Daoy (cell line): ENCODE measurements at regions not wholly inside any gene's neighbourhood (a gene's known extent, or its start where the extent isn't known, plus 50 kb on each side); places are given as distances from the start of the nearest gene placed in this dataset.
"Not testable (repeated sequence)": the region's sequence is repeated elsewhere in the genome, so short reads cannot be mapped to it uniquely, and the experiment has no call there.

Source experiments
- DNase-seq: peaks from one replicate; pipeline ENCODE4 v3.0.0-alpha.2; 2015; ENCODE audit warnings: low read depth

DNA sequence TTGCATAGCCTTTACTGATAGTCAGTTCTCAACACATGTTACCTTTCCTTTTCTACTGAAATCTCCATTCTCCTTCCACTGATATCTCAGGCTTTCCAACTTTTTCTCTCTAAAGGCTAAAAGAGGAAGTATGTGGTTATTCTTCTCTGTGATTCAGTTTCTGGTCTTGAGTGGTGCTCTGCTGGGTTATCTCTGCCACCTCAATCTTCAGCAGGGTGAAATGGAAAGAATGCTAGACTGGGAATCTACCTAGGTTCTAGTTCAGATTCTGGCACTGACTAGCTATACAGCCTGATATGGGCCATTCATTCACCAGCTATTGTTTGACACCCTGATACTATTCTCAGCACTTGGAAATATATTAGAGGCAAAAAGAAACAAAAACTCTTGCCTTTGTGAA lies 124.9 kb upstream of the GRIA1 start:
- no peak for DNase-seq

DNA sequence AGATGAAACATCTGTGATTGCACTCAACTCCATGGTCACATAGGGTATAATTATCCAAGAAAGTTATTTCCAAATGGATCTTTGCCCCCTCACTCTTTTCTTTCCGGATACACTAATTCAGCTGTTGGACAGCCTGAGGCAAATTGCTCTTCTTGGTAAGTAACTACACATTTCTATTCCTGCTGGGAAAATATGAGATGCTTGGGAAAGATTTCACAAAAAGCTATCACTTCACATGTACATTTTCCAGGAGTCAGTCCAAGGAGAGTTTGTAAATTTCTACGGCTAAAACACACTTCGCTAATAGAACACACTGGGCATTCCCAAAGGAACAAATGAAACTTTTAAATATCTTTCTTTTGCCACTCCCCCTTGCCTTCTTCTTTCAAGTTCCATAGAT lies 123.0 kb upstream of the GRIA1 start:
- DNase-seq: no peak

DNA sequence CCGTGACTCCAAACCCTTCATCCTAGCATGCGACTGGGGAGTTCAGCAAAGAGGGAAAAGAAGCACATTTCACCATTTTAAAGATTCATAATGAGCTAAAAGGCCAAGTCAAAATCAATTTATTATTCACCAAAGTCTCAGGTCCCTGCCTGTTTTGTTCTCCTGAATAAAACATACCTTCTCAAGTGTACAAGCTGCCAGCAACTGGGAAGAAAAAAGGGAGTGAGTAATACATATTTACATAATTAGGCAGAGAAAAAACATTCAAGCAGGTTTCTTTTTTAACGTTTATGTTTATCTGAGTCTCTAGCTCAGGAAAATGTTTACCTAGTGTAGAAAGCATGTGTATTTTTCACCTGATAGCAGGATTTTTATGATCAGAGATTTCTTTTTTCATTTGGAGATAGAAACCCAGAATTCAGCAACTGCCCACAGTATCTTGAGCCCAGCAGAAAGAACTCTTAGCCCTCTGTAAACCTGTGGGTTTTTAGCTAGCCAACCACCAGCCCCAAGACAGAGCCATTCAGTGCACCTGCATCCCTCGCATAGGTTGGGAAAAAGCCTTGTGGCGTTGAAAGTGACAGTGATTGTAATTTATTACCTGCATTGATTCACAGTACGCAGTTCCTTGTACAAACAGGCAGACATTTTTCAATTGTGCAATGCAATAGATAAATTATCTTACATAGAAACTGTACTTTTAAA lies 117.9 kb upstream of the GRIA1 start:
- DNase-seq: no peak

DNA sequence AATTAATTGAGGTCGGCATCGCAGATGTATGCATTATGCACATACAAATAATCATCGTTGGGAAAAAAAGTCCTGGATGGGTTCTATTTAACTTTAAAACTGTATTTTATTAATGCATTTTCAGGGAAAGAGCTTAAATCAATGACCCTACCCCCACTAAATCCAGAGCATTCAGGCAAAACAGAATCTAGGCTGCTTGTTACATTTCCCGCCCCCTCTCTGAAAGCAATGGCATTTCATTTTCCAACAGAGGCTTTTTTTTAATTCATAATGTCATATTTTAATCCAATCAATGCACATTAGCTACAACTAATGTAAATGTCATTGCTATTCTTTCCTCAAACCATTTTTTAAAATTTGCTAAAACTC lies 117.4 kb upstream of the GRIA1 start:
- no peak for DNase-seq

GRCh38 chr5:153381630-153382029 lies 108.8 kb upstream of the GRIA1 start:
- not testable (repeated sequence) for DNase-seq

DNA sequence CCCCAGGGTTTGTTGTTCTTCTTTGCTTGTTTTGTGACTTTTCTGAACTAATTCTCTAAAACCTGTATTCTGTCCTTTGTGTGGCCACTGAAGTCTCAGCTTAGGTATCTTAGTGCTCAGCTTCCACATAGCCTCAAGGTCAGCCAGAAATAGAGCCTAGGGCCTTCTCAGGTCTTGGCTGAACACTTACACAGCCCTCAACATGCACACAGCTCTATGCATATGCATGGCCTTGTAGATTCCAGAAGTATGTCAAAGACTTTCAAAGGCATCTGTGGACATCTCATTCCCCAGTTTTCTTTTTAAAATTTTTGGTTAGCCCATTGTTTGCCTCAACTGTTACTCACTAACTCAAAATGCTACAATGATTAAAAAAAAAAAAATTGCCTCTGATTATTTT lies 99.9 kb upstream of the GRIA1 start:
- DNase-seq: no peak

DNA sequence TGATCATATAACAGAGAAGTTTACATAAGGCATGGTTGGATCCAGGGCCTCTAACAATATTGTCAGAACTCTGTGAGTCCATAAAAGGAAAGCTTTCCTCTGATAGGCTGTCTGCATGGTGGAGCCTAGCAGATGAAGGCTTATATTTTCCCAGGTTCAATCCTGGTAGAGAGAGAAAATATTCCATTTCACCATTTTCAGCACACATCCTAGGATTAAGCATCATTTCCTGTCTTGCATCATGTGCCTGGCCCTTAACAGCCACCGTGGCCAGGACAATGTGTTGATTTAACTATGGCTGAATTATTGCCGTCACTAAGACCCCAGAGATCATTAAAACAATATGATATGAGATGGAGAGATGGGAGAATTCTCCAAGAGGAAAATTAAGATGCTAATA lies 90.9 kb upstream of the GRIA1 start:
- no peak for DNase-seq

DNA sequence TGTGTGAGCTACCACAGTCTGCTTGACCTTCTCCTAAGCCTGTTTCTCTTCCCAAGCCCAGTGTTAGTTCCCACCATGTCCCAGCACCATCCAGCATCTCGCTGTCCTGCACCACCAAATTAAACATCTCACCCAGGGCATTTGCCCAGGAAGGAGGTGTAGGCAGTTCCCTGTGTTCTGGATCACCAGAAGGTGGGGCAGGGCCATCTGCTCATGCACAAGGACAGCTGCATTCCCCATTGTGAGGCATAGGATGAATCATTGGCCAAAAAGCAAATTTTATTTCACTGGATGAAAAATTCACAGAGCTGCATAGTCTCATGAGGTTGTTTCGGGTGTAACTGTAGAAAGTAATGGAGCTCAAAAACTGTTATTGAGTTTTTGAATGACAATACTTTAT lies 89.5 kb upstream of the GRIA1 start:
- DNase-seq: no peak

DNA sequence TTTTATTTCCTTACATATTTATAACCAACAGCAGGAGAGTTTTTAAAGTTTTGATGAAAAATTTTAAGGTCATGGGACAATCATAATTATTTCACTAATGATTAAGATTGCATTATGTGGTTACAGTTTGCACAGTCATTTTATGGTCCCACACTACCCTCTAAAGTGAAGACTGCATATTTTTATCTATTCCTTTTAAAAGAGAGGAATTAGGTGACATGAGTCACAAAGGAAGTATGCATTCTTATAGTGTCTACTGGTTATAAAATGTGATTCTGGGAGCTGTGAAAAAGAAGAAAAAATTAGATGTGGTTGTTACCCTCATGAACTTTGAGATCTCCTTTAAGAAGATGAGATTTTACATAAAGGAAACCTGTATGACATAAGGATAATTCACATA lies 87.9 kb upstream of the GRIA1 start:
- DNase-seq: no peak

- no peak for DNase-seq
These were observed 87.0 kb upstream of the GRIA1 start for GRCh38 chr5:153403470-153403869.

DNA sequence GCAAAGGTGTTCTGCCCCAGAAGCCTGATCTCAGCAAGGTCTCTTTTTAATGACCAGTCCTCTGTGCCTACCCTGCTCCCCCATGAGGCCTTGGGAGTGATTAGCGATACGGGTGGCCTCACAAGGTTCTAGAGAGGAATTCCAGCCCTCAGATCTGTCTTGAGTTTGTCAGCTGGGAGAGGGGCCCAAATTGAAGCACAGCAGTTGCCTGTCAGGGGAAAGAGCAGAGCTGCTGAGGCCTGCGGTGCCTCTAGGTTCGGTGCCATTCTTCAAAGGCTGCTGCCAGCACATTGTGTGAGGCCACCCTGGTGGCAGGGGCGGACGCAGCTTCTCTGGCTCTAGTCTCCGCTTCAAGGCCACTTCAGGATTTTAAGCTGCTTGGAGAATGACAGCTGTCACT lies 85.7 kb upstream of the GRIA1 start:
- DNase-seq: no peak

- no peak for DNase-seq
These were observed 68.8 kb upstream of the GRIA1 start for GRCh38 chr5:153421676-153422075.

GRCh38 chr5:153425914-153426313 lies 64.6 kb upstream of the GRIA1 start:
- DNase-seq: no peak

DNA sequence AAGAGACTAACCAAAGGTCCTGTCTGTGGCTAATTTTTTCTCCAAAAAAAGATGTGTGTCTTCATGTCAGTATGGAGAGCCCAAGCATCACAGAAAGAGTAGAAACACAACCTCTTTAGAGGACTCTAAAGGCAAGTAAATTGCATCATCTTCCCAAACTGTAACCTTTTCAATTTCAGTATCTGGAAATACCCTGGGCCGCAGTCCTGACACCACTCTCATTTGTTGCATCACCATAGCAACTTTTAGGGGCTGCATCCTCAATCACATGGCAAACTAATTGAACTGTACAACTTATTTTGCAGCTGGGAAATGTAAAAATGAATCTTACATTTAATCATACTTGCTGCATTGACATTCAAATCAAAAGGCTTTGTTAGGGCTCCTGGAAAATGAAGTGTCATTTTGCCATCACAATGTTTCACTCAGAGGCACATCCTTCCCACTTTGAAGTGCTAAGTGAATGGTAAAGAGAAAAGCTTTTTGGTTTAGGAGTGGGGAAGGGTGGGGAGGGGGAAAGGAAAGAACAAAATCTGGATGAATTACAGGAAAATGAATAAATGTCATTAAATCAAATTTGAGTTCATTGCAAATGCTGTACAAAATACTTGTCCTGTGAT lies 60.6 kb upstream of the GRIA1 start:
- no peak for DNase-seq

DNA sequence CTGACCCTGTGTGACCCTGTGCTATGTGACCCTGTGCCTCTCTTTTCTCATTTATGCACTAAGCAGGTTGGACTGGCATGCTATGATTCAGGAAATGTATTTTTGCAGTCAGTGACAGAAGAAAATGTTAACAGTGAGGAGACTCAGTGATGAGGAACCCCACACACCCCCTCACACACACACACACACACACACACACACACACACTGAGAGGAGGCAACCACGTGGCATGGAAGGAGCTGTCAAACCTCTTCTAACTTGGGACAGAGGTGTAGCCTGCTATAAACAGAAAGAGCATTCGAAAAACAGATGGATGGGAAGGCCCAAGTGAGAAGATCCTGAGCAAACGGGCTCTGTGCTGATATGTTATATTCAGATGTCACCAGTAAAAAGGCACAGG lies 57.9 kb upstream of the GRIA1 start:
- DNase-seq: no peak

- no peak for DNase-seq
These were observed 53.2 kb upstream of the GRIA1 start for GRCh38 chr5:153437251-153437650.

GRCh38 chr5:153439130-153439529 lies 51.3 kb upstream of the GRIA1 start:
- DNase-seq: no peak
